HG03354 (cell line): ENCODE measurements at regions not wholly inside any gene's neighbourhood (a gene's known extent, or its start where the extent isn't known, plus 50 kb on each side); places are given as distances from the start of the nearest gene placed in this dataset.
A peak's percentile ranks its signal among the peaks of the same experiment; 100 is the strongest.
"Not testable (repeated sequence)": the region's sequence is repeated elsewhere in the genome, so short reads cannot be mapped to it uniquely, and the experiment has no call there.

Experiments
- ATAC-seq: cut with Tn5 transposase; IDR thresholded peaks from one replicate; pipeline ENCODE4 v1.9.1; 2021; ENCODE audit warnings: mild to moderate bottlenecking; ENCODE audit not compliant: unreplicated experiment, poor library complexity, severe bottlenecking

DNA sequence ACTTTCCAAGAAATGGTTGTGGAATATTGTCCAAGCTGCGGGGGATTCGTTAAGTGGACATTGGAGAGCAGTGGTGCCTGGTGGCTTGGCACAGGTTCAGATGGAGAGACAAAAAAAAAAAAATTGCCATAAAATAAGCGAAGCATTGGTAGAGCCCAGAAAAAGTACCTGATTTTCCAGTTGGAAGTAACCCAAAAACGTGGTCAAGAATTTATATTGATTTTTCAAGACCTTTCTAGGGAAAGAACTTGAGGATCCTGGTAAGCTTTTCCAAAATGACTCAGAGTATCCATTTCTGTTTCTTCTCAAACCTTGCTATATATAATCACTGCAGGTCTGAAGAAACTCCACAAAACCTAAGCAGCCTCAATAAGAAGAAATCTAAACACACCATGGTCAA, 94.6 kb downstream of the ING1 start:
- ATAC-seq: no peak

DNA sequence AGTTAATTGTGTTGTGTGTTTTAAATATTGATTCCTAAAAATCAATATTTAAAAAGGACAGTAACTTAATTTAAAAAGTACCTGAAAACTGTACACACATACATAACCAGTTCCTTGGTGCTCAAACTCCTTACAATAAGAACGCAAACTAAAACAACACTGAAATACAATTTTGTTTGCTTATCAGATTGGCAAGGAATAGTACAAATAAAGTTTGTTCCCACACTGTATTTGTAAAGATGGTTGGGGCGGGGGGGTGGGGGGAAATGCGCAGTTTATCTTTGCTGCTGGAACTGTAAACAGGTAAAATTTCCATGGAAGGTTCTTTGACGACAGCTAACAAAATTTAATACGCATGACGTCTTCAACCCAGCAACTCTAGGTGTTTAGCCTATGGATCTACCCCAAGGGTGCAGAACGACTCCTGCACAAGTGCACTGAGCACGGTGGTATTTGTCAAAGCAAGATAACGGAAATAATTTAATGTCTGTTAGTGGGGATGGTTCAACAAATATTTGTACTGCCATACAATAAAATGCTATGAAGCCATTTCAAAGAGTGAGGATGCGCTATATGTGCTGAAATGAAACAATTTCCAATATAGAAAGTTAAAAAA, 96.5 kb downstream of the ING1 start:
- ATAC-seq: no peak

DNA sequence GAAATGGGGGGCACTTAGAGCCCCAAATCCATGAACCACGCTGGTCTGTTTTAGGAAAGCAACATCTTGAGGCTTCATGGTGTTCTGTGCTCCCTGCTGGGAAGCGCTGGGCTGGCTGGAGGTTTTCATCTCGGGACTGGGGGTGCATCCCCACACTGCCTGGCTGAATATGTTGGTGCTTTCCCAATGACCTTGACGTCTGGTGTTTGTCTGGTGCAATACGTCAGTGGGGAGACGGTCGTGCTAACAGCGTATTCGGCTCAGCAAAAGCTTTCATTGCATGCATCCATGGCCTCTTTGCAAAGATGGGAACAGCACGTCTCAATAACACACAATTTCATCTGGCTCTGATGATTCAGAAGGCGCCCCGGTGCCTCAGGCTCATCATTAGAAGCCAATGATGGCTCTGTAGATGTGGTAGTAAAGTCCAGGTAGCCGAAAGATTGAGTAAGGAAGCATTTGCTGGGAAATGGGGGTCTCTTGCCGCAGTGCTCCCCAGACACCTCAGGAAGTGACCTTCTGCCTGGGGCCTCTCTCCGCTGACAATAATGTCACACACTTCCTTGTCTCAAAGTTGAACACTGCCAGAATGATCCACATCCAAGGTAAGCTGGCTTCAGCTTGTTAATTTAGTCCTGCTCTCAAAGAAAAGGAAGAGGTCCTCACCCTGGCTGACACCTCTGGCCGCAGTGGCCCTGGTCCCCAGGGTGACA, 97.7 kb downstream of the ING1 start:
- ATAC-seq: no peak

DNA sequence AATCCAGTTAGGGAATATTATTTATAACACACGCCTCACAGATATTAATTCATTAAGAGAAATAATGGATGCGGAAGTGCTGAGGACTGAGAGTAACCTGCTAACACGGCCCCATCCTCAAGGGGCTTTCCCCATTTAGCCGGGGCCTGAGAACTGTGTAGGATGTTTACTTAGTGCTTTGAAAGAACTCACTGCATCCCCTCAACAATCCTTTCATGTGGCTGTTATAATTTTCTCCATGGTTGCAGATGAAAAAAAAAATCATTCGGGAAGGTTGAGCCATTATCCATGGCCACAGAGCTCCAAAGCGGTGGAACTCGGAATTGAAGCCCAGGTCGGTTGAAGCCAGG, 98.2 kb downstream of the ING1 start:
- ATAC-seq: no peak

DNA sequence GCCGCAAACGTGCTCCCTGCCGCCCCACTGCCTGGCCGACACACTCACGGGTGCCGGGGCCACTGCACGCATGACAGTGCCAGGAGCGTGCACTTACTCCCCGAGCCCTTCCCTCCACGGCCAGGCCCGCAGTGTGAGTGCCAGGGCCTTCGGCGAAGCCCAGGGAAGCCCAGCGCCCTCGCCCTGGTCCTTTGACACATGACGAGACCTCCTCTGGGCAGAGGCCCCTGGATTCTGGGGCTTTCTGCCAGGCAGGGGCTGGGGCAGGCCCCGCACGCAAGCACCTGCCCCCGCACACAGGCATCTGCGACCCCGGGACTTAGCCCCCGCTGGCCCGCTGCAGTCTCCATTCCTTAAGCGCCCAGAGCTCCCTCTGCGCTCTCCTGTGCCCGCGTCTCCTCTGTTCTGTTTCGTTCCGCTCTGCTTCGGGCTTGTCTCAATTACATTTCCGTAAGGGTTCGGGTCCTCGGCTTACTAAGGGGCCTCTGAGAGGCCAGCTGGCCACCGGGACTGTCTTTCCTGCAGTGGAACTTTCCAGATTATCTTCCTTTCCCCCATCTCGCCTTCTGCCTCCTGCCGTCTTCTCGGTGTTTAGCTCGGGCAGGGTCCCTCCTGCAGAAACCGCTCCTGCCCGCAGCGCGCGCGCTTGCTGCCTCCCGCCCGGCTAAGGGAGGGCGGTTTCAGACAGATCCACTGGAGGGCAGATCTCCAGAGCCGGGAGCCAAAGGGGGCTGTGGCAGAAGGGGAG, 98.8 kb downstream of the ING1 start:
- ATAC-seq: no peak

DNA sequence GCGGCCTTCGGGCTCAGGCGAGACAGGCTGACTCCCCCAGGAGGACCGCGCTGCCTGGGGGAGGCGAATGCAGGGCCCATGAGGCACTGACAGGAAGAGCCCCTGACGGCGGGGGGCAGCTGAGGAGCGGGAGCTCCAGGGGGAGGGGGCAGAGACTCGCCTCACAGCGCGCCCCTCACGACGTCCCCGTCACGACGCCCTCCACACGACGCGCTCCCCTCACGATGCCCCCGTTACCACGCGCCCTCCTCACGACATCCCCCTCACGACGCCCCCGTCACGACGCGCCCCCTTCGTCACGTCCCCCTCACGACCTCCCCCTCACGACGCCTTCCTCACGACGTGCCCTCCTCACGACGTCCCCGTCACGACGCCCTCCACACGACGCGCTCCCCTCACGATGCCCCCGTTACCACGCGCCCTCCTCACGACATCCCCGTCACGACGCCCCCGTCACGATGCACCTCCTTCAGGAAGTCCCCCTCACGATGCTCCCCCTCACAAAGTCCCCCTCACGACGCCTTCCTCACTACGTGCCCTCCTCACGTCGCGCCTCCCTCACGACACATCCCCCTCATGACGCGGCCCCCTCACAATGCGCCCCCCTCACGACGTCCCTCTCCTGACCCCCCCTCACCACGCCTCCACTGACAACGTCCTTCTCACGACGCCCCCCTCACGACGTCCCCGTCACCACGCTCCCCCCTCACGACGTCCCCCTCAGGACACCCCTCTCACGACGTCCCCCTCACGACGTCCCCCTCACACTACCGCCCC, 99.6 kb downstream of the ING1 start:
- ATAC-seq: no peak

DNA sequence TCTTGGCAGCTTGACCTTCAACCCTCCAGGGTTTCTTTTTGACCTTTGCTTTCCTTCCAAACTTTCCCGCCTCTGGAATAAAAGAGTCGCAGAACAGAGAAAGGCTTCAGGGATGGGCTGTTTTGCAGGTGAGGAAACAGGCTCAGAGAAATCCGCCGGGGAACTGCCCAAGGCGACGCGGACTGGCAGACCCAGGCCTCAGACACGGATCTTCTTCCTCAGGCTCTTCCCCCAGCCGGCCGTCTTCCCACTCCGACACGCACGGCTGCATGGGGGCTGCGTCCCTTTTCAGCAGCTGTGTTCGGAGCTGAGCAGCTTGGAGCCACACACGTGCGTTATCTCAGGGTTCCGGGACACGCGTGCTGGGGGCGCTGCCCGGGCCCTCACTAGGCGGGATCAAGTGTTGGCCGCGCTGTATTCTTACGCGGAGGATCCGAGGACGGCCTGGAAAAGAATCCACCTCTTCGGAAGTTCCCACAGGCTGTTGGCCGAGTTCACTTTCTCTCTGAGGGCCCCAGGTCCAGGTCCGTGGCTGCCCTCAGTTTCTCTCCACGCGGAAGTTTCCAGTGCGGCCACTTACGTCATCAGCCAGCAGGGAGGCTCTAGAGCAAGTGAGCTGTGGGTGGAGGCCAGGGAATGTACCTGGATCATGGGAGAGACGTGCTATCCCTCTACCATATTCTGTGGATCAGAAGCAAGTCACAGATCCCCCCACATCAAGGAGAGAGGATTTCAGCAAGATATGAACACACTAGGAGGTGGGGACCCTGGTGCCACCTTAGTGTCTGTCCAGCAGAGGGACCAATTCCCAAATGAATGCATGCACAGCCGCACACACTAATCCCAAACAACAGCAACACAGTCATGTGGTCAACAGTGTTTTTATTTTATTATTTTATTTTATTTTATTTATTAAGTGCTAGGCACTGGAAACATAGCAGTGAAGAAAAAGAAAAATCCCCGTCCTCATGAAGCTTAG, 100.4 kb downstream of the ING1 start:
- no peak for ATAC-seq

DNA sequence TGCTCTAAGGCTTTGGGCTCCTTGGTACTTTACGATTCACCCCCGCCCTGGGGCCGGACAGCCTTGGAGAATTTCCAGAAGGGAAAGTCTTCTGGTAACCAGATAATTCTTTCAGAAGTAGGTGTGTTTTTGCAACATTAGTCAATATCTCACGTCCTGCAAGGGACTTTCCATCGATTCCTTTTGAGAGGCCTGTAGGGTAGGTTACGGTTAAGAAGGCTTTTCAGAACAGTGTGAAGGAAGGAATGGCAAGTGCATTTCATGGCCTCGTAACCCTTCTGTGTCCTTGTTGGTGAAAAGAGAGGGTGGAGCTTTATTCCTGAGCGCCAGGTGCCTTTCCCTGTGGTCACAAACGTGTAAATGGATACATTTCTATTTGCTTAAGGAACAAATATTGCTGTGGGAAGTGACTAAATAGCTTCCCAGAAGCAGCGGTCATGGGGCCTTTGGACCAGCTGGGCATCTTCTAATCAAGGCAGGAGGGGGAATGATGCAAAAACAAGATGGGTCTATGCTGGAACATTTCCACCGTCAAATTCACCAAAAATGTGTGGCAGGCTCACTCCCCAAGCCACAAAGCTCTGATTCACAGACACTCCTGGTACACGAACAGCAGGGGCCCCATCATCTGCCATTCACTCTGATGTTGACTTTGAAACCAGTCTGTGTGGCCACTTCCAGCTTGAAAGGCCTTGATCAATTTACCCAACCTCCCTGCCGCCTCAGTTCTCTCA, 99.2 kb downstream of the ANKRD10 start:
- ATAC-seq: no peak

DNA sequence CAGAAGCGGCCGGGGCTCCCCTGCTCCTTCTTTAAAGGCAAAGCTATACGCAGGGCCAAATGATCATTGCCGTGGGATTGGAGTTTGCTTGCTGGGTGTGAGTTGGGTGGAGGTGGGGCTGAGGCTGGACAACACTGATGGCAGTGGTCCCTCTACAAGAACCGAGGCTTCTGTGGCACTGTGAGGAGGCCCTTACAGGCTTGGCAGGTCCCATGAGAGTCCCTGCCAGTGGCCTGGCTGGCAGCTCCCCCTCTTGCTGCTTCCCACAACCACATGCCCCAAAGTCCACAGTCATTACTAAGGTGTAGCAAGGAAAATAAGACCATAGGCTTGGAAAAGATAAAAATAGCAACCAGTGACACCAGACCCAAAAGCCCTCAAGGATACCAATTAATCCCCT, 98.4 kb downstream of the ANKRD10 start:
- ATAC-seq: no peak

DNA sequence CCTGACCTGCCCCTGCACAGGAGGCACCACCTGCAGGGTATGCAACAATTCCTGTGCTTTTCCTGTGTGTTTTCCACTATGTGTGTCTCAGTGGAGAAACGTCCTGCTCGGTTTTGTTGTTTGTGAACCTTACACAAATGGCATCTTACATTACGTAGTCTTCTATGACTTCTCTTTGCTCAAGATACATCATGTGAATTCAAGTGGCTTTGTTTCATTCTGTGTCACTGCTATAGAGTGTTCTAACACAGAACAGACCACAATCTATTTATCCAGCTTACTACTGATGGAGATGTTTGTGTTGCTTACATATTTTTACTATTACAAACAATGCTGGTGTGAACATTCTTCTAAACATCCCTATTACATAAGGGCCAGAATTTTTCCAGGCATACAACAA, 97.7 kb downstream of the ANKRD10 start:
- no peak for ATAC-seq

DNA sequence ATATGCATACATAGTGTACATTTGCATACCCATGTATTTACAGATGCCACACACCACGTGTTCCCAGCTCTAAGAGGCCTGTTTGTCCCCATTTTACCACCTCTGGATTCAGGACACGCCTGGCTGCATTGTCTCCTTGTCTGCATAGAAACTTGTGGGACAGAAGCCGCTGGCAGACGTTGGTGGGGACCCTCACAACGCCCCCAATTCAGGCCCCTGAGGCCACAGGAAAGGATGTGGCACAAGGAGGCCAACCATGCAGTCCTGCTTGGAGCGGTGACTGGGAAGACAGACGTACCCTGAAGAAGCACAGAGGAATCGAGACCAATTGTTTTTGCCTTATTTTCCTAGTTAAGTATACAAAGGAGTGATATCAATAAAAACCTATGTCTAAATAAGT, 96.1 kb downstream of the ANKRD10 start:
- ATAC-seq: no peak

DNA sequence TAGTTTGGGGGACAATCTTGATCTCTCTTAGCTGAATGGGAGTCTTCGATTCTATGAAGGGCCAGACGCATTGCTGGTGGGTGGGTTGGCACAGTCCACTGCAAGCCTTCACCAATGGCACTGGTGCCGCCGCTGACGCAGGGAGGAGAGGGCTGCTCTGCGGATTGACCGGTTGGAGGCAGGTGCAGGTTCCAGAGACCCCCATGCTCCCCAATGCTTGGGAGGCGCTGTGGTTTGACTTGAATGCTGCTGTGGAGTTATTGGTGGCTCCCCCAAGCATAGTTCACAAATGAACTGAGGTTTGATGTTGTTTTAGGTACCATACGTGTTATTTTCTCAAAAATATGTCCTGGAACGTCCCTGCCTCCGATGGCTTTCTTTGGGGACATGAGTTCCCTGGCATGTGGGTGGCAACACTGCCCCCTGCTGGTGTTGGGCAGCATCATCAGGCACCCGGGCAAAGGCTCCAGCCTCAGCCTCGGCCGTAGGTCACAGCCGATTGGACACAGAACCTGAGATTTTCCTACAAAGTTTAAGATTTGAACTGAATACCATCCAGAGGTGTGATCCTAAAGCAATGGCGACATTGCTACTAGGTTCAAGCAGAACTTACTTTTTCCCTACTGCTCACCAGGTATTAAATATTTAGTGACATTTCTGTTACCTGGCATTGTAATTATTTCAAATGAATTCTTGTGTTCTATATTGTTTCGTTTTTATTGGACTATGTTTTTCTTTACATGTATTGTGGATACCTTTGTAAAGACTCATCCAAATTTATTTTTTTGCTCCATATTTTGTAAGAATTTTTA, 95.5 kb downstream of the ANKRD10 start:
- ATAC-seq: peak; percentile 94

DNA sequence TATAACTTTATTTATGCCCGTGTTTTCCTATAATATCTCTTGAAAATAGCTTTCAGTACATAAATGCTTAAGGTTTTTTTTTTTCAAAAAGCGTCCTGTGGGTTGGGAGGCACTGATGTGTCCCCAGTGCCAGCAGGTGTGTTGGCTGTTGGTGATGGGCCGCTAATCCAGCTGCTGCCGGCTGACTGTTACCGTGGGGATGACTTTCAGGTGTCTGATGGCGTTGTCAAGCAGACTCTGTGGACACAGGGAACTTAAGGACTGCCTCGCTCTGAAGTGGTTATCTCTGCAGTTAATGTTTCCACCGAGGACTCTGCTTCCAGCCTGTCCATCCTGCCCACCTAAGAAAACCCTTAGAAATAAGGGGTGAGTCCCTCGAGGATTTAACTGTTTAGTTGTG, 94.5 kb downstream of the ANKRD10 start:
- ATAC-seq: no peak

DNA sequence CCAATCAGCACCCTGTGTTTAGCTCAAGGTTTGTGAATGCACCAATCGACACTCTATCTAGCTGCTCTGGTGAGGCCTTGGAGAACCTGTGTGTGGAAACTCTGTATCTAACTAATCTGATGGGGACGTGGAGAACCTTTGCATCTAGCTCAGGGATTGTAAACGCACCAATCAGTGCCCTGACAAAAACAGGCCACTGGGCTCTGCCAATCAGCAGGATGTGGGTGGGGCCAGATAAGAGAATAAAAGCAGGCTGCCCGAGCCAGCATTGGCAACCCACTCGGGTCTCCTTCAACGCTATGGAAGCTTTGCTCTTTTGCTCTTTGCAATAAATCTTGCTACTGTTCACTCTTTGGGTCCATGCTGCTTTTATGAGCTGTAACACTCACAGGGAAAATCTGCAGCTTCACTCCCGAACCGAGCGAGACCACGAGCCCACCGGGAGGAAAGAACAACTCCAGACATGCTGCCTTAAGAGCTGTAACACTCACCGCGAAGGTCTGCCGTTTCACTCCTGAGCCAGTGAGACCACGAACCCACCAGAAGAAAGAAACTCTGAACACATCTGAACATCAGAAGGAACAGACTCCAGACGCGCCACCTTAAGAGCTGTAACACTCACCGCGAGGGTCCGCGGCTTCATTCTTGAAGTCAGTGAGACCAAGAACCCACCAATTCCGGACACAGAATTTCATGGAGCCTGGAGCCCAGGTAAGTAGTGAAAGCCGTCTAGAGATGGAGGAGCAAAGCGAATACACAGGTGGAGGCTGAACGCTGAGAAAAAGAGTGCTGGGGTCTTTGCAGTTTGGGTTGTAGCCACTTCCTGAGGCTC, 92.8 kb downstream of the ANKRD10 start:
- not testable (repeated sequence) for ATAC-seq

DNA sequence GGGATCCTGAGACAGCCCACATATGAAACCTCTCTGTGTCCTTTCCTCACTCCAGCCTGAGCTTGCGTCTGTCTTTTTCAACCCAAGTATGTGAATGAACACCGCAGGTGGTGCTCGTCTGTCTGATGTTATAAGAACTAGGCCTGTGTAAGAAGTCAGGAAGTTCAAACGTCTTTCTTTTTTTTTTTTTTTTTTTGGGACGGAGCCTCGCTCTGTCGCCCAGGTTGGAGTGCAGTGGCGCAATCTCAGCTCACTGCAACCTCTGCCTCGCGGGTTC, 92.3 kb downstream of the ANKRD10 start:
- no peak for ATAC-seq

DNA sequence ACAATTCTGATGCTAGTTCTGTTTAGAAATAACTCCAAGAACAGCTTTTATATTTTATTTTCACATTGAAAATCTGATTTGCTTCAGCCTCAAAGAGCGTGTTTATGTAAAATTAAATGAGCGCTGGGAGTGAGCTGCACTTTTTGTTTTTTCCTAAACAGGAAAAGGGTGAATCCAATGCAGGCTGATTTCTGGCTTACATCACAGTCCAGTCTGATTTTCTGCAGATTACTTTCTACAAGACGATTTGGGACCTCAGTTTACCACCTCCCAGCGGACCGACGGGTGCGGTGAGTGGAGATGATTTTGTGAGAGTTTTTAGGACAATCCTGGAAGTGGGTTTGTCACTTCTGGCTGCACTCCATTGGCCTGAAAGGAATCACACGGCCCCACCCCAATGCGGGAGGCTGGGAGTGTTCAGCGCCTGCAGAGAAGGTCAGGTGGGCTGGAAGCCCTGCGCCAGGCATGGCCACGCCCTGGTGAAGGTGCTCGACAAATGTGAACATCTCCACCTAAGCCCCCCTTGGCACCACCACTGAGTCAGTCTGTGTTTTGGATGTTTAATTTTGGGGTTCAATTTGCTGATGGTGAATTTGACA, 90.1 kb downstream of the ANKRD10 start:
- no peak for ATAC-seq

DNA sequence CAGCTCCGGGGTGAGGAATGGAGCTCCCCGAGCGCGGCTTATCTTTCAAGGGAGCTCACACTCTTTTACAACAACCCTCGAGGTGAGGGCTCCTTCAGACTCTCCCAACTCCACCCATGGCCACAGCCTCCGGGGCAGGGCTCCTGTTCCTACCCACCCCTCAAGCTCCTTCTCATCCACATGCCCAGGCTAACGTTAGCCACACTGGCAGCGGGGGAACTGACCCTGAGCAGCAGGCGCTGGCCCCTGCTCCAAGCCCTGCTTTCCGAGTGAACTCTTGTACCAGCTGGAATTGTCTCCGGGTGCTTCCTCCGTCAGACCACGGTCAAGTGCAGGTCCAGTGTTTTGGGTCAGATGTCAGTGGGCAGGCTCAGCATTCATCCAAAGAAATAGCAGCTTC, 89.4 kb downstream of the ANKRD10 start:
- ATAC-seq: no peak
